GM04503 (cell line): ENCODE measurements at regions not wholly inside any gene's neighbourhood (a gene's known extent, or its start where the extent isn't known, plus 50 kb on each side); places are given as distances from the start of the nearest gene placed in this dataset.

Experiments
- DNase-seq: peaks from one replicate; pipeline ENCODE4 v3.0.0-alpha.2; 2012; ENCODE audit warnings: low read depth

DNA sequence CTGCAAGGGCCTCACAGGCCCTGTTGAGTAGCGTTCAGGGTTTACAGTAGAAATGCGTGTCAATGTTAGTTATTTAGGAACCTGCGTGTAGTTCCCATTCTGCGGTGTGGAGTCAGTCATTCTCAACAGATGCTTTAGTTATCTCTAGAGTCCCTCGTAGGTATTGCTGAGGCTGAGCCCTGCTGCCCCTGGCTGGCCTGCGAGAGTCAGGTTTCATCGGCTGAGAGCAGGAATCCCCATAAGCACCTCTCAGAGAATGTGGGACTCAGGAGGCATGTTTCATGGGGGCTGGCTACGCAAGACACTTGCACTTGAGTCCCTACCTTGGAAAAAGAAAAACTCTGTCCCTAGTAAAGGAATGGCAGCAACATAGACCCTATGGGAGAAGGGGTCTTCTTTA is 347.5 kb upstream of the ASIC2 start:
- DNase-seq = no peak

DNA sequence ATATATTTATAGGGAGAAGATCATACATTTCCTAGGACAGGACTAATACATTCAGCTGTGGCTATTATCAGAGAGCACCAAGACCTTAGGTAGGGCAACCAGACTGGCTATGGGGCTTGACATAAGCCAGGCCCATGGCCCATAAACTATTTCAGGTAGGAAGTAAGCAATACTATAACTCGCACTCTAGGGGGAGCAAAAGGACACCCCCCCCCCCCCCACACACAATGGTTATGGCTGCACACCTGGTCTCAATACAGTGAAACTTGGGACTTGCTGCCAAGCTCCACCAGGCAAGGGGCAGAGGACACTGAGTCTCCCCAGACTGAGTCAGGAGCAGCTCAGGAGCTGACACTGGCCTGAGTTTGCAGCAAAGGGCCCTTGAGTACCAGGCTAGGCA is 348.9 kb upstream of the ASIC2 start:
- DNase-seq = no peak

DNA sequence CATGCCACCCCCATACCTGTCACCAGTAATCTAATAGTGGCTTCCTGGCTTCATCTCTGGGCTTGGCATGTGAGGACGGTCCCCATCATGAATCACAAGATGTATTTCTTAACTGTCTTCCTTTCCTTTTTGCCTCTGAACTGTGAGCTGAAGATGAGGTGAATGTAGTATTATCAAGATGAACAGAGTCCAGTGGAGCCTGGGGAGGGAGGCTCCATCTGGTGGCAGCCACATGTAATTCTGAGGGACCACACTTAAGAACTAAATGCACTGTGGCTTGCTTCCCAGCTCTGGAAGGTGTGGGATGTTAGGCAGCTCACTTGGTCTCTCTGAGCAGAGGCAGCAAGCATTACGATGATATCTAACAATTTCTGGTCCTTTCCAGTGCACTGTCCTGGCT is 354.9 kb upstream of the ASIC2 start:
- DNase-seq = no peak

DNA sequence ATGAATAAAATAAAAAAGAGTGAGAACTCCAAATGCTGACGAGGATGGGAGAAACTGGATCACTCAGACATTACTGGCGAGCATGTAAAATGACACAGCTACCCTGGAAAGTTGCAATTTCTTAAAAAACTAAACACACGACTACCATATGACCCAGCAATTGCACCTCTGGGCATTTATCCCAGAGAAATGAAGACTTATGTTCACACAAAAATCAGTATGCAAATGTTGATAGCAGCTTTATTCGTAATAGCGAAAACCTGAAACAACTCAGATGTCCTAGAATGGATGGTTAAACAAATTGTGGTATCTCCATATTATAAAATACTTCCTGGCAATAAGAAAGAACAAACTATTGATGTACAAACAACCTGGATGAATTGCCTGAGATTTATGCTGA is 357.2 kb upstream of the ASIC2 start:
- DNase-seq = no peak

DNA sequence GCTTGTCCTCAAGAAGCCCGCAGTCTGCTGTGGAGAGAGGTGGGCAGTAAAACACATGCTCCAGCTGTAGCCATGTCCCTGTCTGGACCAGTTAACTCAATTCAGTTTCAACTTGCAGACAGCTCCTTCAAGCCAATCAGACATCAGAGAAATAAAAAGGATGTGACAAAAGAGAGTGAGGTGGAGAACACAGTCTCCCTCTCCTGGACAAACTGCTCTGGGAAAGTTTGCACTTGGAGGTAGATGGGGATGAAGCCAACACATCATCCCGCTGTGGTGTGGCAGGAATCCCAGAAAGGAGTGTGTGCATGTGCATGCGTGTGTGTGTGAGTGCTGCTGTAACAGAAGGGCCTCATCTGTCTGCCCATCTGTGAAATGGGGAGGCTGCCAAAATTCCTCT is 358.6 kb upstream of the ASIC2 start:
- DNase-seq = no peak

DNA sequence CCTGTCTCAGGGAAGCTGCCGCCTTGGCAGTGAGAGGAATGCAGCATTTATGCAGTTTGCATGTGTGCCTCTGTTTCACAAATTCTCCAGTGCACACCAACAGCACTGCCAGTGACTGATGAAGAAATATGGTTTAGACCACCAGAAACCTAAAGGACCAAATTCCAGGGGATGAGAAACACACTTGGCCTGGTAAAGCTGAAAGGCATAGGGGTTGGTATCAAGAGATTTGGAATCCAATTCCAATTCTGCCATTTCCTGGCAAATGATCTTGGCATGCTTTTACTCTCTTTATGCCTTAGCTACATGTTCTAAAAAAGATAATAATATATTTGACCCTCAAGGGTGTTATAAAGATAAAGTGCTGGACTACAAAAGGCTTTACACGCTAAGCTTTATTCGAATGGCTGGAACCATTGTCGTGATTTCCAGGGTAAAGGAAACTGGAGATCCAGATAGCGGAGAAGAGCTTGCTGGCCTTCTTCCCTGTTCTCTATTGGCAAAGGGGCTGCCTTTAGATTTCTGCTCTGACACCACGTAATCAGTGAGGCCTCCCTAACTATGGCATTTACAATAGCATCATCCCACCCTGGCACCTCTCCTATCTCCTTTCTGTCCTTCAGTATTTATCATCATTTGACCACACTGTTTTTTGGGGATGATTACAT is 359.8 kb upstream of the ASIC2 start:
- no peak for DNase-seq

DNA sequence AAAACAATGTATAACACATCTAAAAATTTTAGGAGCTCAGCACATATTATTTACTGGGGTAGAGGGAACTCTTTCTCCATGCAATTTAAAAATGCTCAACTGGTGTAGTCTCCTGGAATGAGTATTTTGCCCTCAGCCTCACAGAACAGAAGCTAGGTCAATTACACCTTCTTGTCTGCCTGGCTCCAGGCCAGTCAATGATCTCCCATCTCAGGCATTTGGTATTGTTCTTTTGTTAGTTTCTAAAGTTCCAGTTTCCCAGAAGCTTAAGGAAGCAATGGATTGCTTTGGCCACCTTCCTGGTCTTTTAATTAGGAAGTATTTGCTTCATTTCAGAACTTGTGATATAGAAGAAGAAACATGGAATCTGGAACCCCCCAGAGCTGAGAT is 360.3 kb upstream of the ASIC2 start:
- no peak for DNase-seq

DNA sequence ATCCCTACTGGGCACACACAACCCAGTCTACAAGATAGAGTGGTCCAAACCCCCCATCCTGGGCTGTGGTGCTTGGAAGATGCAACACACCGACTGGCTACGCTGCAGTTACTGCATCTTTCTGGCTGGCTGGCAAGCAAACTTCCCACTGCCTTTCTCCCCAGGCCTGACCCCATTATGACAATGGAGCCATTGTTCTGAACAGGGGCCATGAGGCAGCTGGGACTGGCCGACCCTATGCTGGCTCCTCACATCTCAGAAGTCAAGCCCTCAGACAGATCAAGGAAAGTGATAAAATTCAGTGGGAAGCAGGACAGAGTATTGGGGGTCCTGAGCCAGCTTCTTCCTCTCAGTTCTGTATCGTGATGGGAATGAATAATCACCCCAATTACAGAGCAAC is 364.1 kb upstream of the ASIC2 start:
- DNase-seq = no peak

DNA sequence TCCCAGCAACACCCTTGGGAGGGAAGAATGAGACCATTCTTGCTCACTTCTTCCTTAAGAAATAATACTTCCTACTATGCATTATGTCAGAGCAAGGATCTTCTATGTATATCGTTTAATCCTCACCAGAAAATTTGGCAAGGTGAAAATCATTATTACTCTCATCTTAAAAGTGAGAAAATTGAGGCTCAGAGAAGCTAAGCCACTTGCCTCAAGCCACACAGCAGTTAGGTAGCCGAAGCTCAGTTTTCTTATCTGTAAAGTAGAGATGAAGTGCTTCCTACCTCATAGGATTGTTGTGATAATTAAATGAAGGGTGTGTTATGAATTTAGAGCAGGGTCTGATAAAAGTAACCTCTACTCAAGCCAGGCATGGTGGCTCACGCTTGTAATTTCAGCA is 368.9 kb upstream of the ASIC2 start:
- no peak for DNase-seq

DNA sequence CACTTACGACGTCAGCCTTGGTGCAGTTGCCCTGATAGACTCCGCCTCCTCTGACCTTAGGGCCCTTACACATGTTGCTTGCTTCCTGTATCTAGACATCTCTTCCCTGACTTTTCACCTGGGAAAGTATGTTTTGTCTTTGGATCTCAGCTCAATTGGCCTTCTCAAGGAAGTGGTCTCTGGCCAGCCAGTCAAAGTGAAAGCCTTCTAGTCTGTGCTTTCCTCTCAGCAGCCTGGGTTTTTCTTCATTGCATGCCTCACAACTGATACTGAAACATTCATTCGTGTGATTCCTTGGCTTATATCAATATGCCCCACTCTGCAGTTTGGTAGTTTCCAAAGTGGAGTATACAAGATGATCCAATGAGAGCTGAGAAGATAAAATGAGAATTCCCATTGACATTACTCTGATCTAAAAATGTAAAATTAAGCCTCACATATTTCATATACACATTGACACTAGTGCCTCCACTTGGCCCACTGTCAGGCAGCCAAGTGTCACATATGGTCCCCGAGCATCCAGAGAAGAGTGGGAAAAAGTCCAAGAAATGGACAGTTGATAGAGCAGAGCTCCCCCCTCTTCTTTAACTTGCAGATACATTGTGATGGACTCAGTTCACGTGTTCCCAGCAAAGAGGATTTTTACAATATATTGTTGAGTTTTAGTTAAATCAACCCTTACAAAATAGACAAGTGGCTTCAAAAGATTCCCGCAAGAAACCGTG is 371.2 kb upstream of the ASIC2 start:
- no peak for DNase-seq

DNA sequence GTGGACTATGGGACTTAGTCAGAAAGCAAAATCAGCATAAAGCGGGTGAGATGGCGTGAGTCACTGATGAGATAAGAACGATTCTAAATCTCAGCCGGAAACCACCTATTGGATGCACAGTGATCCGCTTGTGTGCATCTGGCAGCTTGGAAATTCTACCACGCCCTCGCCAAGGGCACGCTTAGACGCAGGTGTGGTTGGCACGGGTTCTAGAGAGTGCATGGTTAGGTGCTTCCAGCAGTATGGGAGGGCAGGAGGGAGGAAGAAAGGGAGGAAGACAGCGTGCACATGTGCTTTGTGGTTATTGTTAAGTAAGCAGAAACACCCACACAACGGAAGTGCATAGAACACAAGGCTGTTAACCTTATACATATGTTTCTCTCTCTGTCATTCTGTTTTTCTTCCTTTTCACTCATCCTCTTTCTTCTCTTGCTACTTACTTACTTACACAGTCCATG is 374.0 kb upstream of the ASIC2 start:
- DNase-seq = no peak

DNA sequence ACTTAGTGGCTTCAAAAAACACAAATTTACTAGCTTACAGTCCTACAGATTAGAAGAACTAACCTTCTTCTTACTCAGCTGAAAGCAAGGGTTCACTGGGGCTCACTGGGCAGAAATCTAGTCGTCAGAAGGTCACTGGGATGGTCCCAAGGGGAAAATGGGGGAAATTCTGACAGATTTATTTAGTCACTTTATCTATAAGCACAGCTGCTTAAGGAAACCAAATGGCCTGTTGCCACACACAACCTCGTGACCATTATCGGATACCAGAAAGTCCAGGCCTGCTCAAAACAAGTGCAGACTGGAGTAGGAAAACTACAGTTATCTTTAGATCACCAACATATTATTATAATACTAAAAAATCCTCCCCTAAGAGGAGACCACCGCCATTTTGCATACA is 374.6 kb upstream of the ASIC2 start:
- DNase-seq = no peak

DNA sequence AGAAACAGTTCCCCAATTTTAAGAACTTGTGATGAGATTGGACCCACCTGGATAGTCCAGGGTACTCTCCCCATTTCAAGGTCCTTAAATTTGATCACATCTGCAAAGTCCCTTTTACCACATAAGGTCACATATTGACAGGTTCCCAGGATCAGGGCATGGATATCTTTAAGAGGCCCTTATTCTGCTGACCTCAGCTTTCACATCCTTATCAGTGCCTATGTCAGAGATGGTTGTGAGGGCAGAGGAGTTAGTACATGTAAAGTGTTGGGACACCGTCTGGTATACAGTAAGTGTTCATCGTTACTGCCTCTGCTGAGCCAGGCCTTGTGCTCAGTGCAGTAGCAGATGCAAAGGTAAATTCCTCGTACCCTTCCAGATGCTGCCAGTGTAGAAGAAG is 375.4 kb upstream of the ASIC2 start:
- DNase-seq = no peak

DNA sequence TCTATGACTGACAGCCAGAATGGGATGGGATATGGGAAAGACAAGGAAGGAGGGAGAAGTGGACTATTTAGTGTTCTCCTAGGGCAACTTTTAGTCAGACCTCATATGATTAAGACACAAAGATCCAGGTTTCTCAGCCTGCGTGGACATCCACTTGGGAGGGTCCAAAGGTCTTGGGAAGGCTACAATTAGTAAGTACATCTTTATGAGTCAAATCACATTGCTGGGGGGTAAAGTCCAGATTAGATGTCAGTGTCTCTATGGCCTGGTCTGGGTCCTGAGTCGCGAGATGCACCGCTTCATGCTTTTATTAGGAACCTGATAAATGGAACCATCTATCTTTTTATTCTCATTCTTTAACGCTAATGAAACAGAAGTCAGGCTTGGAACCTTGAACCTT is 378.4 kb upstream of the ASIC2 start:
- DNase-seq = no peak

DNA sequence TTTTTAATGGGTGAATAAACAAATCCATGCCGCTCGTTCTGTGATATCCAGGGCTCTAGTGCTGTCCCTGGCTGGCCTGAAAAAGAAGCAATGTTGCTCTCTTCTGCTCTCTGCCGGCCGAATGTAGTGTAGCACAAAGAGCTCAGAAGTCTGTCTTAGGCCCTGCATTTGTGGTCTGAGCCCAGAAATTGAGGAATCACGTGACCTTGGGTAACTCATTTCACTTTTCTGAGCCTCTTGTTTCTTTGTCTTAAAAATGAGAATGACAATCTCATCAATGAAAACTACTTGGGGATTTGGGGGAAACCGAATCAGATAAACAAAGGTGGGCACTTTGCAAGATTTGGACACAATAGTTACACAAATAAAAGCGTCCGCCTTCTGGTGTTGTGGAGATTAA is 381.6 kb upstream of the ASIC2 start:
- peak; percentile 14 for DNase-seq

DNA sequence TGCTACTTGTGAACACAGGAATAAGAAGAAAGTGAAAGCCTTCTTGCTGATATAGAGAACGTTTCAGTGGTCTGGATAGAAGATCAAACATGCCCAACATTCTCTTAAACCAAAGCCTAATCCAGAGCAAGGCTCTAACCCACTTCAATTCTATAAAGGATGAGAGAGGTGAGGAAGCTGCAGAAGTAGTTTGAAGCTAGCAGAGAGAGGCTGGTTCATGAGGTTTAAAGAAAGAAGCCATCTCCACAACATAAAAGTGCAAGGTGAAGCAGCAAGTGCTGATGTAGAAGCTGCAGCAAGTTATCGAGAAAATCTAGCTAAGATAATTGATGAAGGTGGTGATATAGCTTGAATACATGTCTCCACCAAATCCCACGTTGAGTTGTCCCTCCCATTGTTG is 383.3 kb upstream of the ASIC2 start:
- DNase-seq = no peak

DNA sequence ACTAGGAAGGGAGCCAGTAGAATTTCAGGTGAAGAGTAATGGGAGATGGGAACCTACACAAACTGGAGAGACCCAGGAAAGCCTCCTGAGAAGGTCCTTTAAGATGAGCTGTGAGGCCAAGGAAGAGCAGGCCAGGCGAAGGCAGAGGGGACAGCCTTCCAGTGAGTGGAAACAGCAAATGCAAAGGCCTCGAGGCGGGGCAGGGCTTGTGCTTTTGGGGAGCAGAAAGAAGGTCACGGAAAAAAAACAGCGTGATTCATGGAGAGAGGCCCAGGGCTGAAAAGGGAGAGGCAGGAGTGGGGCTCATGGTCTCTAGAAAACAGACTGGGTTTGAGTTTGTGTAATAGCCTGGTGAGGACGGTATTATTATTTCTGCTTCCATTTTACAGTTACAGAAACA is 386.5 kb upstream of the ASIC2 start:
- DNase-seq = no peak

DNA sequence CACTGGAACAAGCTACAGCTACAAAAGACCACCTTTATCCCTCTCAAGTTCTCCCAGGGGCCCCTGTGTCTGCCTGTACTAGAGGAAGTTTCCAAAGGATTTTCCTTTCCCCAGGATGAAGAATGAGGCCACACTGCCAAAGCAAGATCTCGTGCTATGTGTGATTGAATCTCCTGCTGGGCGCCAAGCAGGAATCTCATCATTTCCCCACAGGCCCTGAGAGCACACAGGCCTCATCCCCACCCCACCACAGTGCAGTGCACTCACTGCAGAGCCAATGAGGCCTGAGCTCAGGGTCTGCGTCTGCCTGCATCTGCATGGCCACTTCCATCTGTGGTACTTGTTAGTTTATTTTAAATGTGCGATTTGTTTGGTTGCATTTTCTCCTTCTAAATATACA is 387.4 kb upstream of the ASIC2 start:
- no peak for DNase-seq

DNA sequence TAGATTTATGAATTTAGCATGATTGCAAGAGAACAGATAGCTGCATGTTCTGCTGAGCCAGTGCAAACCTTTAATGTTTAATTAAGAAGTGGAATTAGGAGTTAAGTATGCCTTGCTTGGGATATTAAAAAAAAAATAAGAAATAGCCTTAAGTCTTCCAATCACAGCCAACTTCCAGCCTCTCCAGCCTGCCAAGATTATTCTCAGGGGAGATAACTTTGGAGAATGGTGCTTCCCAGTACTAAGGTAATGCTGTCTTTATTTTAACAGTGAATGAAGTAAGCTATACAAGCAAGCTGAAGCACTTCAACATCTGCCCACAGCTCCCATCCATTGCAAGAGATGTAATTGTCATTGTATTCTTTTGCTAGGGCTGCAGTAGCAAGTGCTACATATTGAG is 389.5 kb upstream of the ASIC2 start:
- no peak for DNase-seq

DNA sequence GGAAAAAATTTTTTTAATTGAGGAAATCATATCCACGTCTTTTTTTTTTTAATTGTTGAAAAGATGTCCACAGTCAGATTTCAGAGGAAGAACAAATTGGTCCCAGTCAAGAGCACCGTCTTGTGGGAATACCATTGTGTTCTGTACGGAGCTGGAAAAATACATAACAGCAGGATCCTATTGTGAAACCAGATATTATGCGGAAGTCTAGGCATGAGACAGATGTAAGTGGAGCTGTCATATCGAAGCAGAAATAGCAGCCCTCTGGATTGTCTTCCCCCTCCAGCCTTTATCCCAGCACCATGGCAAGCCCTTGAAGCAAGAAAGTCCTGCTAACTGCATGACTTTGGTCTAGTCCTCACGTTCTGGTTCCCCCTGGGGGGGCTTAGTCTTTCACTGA is 391.6 kb upstream of the ASIC2 start:
- DNase-seq = no peak

DNA sequence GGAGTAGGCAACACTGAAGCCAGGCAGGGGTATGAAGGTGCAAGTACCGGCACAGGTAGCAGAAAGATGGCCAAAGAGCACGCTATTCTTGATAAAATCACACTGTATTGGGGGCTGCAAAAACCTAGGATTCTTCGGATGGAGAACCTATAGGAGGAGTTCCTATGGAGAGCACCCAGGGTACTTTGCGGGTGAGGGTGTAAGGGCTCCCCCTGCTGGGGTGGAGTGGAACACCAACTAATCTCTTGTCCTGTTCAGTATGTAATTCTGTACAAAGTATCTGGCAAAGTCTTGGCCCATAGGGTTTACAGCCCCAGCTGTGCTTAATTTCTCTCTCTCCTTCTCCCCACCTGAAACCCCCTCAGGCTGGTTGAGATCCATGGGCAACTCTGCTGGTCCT is 393.1 kb upstream of the ASIC2 start:
- DNase-seq = no peak

DNA sequence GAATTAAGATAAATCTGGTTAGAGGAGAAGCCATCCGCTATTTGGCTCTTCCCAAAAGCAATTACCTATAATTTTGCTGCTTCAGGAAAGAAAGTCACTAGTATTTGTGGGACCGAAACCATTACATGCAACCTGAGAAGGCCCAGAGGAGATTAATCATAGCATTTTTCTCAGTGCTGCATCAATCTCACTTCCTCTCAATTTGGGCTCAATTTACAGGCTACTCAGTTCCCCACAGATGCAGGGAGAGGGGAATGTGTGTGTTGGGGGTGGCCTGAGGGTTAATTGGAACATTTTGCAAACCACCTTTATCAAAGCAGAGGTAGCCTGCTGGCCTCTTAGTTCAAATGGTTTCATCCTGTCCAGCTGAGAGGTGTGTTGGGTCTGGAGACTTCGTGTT is 394.7 kb upstream of the ASIC2 start:
- DNase-seq = no peak

DNA sequence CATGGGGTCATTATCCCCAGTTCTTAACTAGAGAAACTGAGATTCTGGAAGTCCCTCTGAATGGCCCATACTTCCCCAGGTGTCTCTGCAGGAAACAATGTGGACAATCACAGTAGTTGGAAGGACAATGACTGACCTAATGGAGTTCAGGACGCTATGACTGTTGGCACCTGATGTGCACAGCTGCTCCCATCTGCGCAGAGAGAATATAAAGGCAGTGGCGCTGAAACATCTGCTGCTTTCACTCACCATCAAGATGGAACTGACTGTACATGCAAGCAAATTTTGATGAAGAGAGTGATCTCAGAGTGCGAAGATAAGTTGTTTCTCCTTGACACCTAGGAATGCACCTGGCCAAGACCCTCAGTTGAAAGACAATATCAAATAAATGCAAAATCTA is 395.7 kb upstream of the ASIC2 start:
- no peak for DNase-seq

DNA sequence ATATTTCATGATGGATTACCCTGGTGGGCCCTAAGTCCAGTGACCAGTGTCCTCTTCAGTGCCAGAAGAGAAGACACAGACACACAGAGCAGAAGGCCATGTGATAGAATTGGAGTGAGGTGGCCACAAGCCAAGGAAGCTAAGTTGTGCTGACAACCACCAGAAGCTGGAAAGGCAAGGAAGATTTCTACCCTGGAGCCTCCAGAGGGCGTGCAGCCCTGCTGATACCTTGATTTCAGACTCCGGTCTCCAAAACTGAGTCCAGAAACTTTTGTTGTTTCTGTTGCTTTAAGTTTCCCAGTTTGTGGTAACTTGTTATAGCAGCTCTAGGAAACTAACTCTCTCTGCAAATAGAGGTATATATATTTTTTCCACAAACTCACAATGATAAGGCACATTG is 396.6 kb upstream of the ASIC2 start:
- no peak for DNase-seq
